ENCODE measurements at regions not wholly inside any gene's neighbourhood (a gene's known extent, or its start where the extent isn't known, plus 50 kb on each side); places are given as distances from the start of the nearest gene placed in this dataset.

DNA sequence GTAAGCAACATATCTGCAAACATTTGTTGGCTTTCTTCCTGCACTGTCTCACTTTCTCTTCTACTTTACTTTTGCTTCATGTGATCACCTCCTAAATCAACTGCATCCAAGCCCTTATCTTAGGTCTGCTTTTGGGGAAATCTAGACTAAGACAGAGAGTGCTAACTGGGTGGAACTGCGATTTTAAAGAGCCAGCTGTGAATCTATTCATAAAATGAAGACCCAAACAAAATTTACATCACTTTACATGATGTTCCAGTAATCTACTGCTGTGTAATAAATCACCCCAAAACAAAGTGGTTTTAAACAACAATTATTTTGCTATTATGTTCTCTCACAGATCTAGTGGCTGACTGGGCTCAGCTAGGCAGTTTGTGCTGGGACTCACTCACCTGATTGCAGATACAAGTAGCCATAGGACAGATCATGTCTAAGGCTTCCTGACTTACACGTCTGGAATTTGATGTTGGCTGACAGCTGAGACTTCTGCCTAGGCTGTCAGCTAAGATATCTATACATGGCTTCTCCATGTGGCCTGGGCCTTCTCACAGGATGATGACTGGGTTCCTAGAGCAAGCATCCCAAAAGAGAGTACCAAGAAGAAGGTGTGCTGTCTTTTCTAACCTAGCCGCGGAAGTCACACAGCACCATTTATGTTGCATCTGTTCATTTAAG is 145.1 kb upstream of the TBCA start:
- dilution Hi-C loops (cut with HindIII; ENCODE audit: low sequenced_read_pairs, unreplicated experiment) = no loop called here
- DNase-seq (no peak), ATAC-seq (ENCODE audit: low read depth) (no peak)
- H3K27me3 ChIP-seq (ENCODE audit: control insufficient read depth, insufficient read depth, low read length) = peaks cover 25% of the 10 kb centered on the region
- no peaks in the 10 kb centered on the region for H3K9me1 ChIP-seq (ENCODE audit: insufficient read depth, low read length)
- H4K91ac ChIP-seq (ENCODE audit: insufficient read depth, low read depth, low read length) = no peak overlapping the region
- H3K4me2 ChIP-seq (ENCODE audit: low read depth, low read length) = no peak overlapping the region
- intact Hi-C loops (cut with micrococcal nuclease) = no loop called here
- BruUV-seq (replicated peaks) = no TSS peak
- CTCF ChIA-PET = no interaction called here
- no peak overlapping the region for H3K4me3 ChIP-seq (ENCODE audit: insufficient read depth, low read depth, low read length)
- no peaks in the 10 kb centered on the region for H3K79me1 ChIP-seq (ENCODE audit: low read depth in 1 of 2, low read length in 2 of 2)
- no peaks in the 10 kb centered on the region for H4K20me1 ChIP-seq (ENCODE audit: insufficient read depth, low read length)
- no peak overlapping the region for H3K27ac ChIP-seq (ENCODE audit: insufficient read depth, low read length)
- no peak overlapping the region for H3K18ac ChIP-seq (ENCODE audit: low read depth, low read length)
- H3K4ac ChIP-seq (ENCODE audit: low read depth, low read length) = no peak overlapping the region
- no peak overlapping the region for H3K14ac ChIP-seq (replicated peaks; ENCODE audit: low read depth, low read length)
- H4K8ac ChIP-seq (ENCODE audit: low read depth in 2 of 2, low read length in 2 of 2) = no peak overlapping the region
- no peak overlapping the region for H2AK5ac ChIP-seq (ENCODE audit: low read depth, low read length)
- POLR2A ChIA-PET (ENCODE audit: unreplicated experiment) = no interaction called here
- in situ Hi-C loops (cut with MboI; ENCODE audit: low sequenced_read_pairs) = no loop called here
- H2BK20ac ChIP-seq (ENCODE audit: low read depth, low read length) = no peak overlapping the region
- no peak overlapping the region for H2BK15ac ChIP-seq (ENCODE audit: low read depth, low read length)
- no peak overlapping the region for H3K56ac ChIP-seq (ENCODE audit: extremely low read depth, insufficient read depth, low read length)
- no peaks in the 10 kb centered on the region for H3K4me1 ChIP-seq (ENCODE audit: control insufficient read depth, insufficient read depth, low read length)
- H2BK5ac ChIP-seq (ENCODE audit: low read depth, low read length, poor library complexity, severe bottlenecking) = no peak overlapping the region
- H3K36me3 ChIP-seq (ENCODE audit: control insufficient read depth, insufficient read depth, low read length) = no peaks in the 10 kb centered on the region
- no peak overlapping the region for H2BK120ac ChIP-seq (ENCODE audit: low read depth, low read length)
- no peak overlapping the region for H4K5ac ChIP-seq (ENCODE audit: low read depth, low read length)
- H2AK9ac ChIP-seq (replicated peaks; ENCODE audit: low read depth, low read length, poor library complexity) = no peak overlapping the region
- no peak for TF ChIP-seq FOS (IDR thresholded peaks at IDR 0.05; ENCODE audit: low read depth, low read length)
- no peaks in the 10 kb centered on the region for H3K9me3 ChIP-seq (ENCODE audit: control insufficient read depth, insufficient read depth, low read length)
- H3K9ac ChIP-seq (ENCODE audit: low read depth, low read length) = no peak overlapping the region
- H2AFZ ChIP-seq (replicated peaks; ENCODE audit: low read length, poor library complexity) = no peak overlapping the region
- H3K23ac ChIP-seq (ENCODE audit: low read depth, low read length) = no peak overlapping the region
- 100% methylated on average over 1 of the region's 4 CpGs; no CpG with 5 or more reads in 1 of the 2 experiments for WGBS, 2 experiments (ENCODE audit: extremely low coverage in 2 of 2, insufficient read length in 1 of 2)

Data from IMR-90 (cell line).